Stimulated activated CD4-positive, alpha-beta T cell treated with anti-CD3 and anti-CD28 coated beads, Interleukin-12 subunit alpha, Interleukin-12 subunit beta, amount 100 ng/mL, for 4 hours (primary cell): ENCODE measurements at regions not wholly inside any gene's neighbourhood (a gene's known extent, or its start where the extent isn't known, plus 50 kb on each side); places are given as distances from the start of the nearest gene placed in this dataset.
A peak's percentile ranks its signal among the peaks of the same experiment; 100 is the strongest.

Experiments used
- DNase-seq: peaks from one replicate; pipeline ENCODE4 v3.0.0-alpha.2; 2020

DNA sequence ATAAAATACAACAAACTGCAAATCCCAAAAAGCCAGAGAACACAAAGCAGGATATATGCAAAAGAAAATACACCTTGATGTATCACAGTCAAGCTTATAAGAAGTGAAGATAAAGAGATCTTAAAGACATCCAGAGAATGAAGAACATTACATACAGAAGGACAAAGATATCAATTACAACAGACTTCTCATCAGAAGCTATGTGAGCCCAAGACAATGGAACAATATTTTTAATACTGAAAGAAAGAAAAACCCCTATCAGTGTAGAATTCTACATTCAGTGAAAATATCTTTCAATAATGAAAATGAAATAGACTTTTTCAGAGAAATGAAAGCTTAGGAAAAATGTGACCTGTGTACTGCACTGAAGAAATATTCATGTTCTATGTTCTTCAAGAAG is 104.5 kb upstream of the PHACTR3 start:
- no peak for DNase-seq

DNA sequence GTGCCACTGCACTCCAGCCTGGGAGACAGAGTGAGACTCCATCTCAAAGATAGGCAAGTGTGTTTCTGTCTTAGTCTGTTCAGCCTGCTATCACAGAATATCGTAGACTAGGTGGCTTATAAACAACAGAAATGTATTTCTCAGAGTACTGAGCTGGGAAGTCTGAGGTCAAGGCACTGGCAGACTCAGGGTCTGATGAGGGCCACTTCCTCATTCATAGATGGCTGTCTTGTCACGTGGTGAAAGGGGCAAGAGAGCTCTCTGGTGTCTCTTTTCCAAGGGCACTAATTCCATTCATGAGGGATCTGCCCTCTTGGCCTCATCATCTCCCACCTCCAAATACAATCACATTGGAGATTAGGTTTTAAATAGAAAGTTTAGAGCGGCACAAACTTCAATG is 95.6 kb upstream of the PHACTR3 start:
- DNase-seq: no peak

DNA sequence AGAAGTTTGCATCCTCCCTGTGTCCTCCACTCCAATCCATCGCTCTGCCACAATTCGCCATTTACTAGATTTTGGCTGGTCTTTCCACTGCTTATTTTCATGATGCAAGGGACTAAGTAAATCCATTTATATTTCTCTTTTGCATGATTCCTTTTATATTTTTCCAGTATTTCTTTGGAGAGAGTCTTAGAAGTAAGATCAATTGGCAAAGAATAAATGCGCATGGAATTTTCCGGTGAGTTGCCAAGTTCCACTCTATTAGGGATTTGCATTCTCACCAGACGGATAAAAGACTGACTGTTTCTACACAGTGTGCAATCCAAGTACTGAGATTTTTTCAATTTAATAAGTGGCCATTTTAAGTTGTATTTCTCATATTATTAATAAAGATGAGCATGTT is 91.7 kb upstream of the PHACTR3 start:
- no peak for DNase-seq

DNA sequence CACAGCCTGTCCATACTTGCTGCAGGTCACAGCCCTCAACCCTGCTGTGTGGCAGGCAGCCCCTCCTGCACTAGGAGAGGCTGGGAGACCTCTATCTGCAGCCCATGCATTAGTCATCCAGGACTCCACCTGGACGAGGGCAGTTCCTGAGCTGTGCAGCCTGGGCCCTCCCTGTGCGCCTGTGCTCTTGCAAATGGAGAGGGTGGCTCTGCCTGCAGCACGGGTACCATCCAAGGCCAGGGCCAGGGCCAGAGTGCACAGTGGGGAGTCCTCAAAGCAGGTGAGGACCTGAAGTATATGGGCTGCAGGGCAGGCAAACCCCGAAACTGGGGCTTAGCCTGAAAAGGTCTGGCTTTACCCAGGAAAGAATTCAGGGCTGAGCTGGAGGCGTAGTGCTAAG is 89.8 kb upstream of the PHACTR3 start:
- no peak for DNase-seq

- DNase-seq: peak; percentile 19
These were observed 89.1 kb upstream of the PHACTR3 start for GRCh38 chr20:59515013-59515905.

DNA sequence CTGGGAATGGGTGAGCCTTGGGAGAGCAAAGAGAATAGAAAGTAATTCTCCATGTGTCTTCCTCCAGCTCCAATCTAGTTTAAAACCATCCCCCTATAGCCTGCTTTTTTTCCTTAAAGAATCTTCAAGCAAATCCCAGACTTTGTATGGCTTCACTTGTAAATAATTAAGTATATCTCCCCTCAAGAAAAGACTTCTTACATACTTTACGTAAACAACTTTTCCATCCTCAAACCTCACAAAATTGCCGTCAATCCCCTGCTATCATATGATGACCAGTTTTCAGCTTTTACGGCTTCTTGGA is 88.5 kb upstream of the PHACTR3 start:
- no peak for DNase-seq

GRCh38 chr20:59518881-59519706 is 85.2 kb upstream of the PHACTR3 start:
- DNase-seq: peak; percentile 10

DNA sequence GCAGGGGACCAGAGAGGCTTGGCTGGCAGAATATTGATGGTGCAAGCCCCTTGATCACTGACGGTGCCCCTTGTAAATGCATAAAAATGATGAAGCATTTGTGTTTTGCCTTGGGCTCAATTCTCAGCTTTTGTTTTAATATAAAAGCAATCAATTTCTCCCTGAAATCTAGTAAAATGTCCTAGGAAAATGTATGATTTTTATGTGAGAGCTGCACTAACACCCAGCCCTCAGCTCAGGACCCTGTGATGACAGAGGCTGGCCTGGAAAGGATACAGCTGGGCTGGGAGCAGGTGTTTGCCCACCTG is 84.7 kb upstream of the PHACTR3 start:
- no peak for DNase-seq

DNA sequence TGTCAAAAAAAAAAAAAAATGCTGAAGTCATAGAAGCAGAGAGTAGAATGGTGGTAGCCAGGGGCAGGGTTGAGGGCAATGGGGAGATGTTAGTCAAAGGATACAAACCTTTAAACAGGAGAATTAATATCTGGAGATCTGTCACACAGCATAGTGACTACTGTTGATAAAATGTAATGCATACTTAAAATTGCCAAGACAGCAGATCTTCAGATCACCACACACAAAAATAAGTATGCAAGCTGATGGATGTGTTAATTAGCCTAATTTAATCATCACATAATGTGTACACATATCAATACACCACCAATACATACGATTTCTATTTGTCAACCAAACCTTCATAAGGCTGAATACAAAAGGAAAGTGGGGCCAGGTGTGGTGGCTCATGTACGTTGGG is 83.5 kb upstream of the PHACTR3 start:
- DNase-seq: no peak

DNA sequence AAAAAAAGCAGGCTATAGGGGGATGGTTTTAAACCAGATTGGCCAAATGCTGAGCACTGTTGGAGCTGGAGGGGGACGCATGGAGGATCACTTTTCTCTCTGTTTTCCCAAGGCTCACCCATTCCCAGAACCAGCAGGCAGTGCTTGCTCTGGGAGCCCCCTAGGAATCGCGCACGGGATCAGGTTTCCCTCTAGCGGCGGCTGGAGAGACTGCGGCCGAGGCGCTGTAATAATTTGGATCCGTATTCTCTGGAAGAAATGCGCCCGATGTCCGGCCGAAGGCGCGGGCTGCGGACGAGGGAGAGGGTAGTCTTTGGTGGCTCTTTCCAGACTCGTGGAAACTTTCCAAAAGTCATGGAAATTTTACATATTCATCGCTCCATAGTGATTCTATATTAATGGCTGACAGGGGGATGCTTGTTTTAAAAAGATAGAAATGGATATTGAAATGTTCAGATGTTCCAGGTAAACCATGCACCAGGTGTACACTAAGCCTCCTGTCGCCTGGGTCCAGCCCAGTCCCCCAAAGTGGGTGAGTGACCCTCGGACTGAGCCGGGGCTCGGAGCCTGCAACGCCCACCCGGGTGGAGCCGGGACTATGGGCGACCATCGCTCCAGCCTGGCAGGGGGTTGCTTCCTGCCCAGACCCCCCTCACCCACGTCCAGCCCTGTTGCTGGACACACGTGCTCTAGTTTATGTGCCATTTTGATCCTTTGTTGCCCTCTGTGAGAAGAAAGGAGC is 78.7 kb upstream of the PHACTR3 start:
- peak; percentile 21 for DNase-seq

DNA sequence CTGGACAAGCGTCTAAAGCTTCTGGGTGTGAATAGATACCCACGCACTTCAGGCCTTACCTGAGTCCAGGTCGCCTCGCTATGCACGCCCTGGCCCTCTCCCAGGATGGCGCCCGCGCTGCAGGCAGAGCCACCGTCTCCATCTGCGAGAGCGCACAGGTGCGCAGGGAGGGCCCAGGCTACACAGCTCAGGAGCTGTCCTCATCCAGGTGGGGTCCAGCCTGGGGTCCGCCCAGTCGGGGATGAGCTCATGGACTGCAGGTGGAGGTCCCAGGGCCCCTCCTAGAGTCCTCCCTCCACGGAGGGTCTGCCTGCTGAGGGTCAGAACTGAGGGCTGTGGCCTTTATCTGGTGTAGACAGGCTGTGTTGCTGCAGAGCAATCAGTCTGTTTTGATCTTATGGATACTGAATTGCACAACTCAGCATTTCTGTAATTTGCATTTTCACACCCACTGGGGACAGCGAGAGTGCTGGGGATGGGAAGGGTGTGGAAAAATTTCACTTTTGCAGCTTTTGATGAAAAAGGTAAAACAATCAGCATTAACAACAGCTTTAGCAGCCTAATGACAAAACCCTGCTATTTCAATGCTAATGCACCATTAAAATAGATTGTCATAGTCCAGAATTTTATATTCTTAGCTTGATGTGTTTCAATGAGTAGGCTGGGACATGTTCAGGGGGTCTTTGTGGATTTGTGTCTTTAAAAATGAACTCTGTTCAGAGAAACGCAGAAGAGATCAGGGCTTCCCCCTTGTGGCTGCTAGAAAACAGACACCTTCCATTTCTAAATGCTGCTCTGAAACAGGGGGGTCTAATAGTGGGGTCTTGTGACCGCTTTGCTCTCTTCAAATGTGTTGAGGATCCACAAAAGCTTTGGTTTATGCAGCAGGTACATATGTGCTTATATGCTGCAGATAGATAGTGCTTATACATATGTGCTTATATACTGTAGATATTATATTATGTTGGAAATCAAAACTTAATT is 77.8 kb upstream of the PHACTR3 start:
- no peak for DNase-seq

DNA sequence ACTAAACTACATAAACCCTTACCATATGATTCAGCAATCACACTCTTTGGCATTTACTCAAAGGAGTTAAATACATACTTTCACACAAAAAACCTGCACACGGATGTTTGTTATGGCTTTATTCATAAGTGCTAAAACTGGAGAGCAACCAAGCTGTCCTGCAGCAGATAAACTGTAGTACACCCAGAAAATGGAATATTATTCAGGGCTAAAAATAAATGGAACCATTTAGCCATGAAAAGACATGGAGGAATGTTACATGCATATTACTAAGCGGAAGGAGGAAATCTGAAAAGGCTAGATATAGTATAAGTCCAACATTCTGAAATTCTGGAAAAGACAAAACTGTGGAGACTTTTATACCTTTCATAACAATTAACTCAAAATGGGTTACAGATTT is 73.6 kb upstream of the PHACTR3 start:
- no peak for DNase-seq

DNA sequence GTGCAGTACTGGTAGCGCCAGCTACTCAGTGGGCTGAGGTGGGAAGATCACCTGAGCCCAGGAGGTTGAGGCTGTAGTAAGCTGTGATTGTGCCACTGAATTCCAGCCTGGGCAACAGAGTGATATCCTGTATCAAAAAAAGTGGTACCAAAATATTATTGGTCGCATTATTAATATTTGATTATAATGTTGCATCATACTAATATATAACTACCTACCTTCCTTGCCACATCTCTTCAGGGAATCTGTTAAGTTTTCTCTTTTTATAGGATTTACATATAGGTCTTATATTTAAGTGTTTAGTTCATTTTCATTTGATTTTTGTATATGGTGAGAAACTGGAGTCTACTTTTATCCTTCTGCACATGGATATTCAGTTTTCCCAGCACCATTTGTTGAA is 66.3 kb upstream of the PHACTR3 start:
- DNase-seq: no peak

- DNase-seq: no peak
These were observed 56.7 kb upstream of the PHACTR3 start for GRCh38 chr20:59547596-59547995.
